Cardiac muscle cell (in vitro differentiated cells and primary cell): ENCODE measurements at regions not wholly inside any gene's neighbourhood (a gene's known extent, or its start where the extent isn't known, plus 50 kb on each side); places are given as distances from the start of the nearest gene placed in this dataset.

Experiments
- DNase-seq, 2 donors: peaks; one replicate each; pipeline versions ENCODE4 v3.0.0 to v3.0.0-alpha.2; 2010 to 2017; ENCODE audit warnings: low read depth in 1 of 2, low spot score in 1 of 2
- H3K27ac ChIP-seq: fragments of 200-600 bp; sonication (generic); 2 replicates; pipeline ENCODE4 v1.5.1; 2016
- H3K27me3 ChIP-seq: fragments of 200-600 bp; sonication (generic); 2 replicates; pipeline ENCODE4 v1.6.0; 2016; ENCODE audit warnings: control low read depth
- H3K36me3 ChIP-seq: fragments of 200-600 bp; sonication (generic); 2 replicates; pipeline ENCODE4 v1.5.1; 2016; ENCODE audit warnings: control low read depth
- H3K4me1 ChIP-seq: fragments of 200-600 bp; sonication (generic); 2 replicates; pipeline ENCODE4 v1.8.1; 2017; ENCODE audit warnings: low read depth, mild to moderate bottlenecking, mixed run types
- H3K4me3 ChIP-seq: fragments of 200-600 bp; sonication (generic); 2 replicates; pipeline ENCODE4 v1.5.1; 2016; ENCODE audit warnings: mild to moderate bottlenecking
- H3K9me3 ChIP-seq: fragments of 200-600 bp; sonication (generic); 2 replicates; pipeline ENCODE4 v1.5.1; 2017; ENCODE audit warnings: low read depth, mild to moderate bottlenecking, control low read depth
- CTCF ChIP-seq: IDR thresholded peaks from 2 replicates; pipeline ENCODE4 v1.5.1; 2012; ENCODE audit warnings: low read depth, mild to moderate bottlenecking, low read length

GRCh38 chr4:130563889-130564418 lies 1468.0 kb downstream of the C4orf33 start:
- TF ChIP-seq CTCF: no peak
- Histone ChIP-seq H3K9me3 (no peaks in the 10 kb centered on the region), H3K27ac (no peak overlapping the region), H3K36me3 (no peaks in the 10 kb centered on the region), H3K27me3 (no peaks in the 10 kb centered on the region), H3K4me1 (no peaks in the 10 kb centered on the region), H3K4me3 (no peak overlapping the region)
- no peak for DNase-seq

GRCh38 chr4:130568746-130569145 lies 1472.8 kb downstream of the C4orf33 start:
- H3K9me3 ChIP-seq: no peaks in the 10 kb centered on the region
- DNase-seq: no peak
- no peak overlapping the region for H3K27ac ChIP-seq
- H3K36me3 ChIP-seq: no peaks in the 10 kb centered on the region
- no peaks in the 10 kb centered on the region for H3K27me3 ChIP-seq
- H3K4me3 ChIP-seq: no peak overlapping the region
- no peaks in the 10 kb centered on the region for H3K4me1 ChIP-seq
- TF ChIP-seq CTCF: no peak

- TF ChIP-seq CTCF: no peak
- no peak for DNase-seq
- Histone ChIP-seq H3K9me3 (no peaks in the 10 kb centered on the region), H3K4me1 (no peaks in the 10 kb centered on the region), H3K27me3 (no peaks in the 10 kb centered on the region), H3K36me3 (no peaks in the 10 kb centered on the region), H3K4me3 (no peak overlapping the region), H3K27ac (no peak overlapping the region)
Measured at GRCh38 chr4:130573742-130574141, 1477.8 kb downstream of the C4orf33 start.

- TF ChIP-seq CTCF: no peak
Measured at GRCh38 chr4:130574215-130574614, 1478.3 kb downstream of the C4orf33 start.

GRCh38 chr4:130576218-130576617 lies 1480.3 kb downstream of the C4orf33 start:
- H3K4me1 ChIP-seq: no peaks in the 10 kb centered on the region
- TF ChIP-seq CTCF: no peak
- H3K9me3 ChIP-seq: no peaks in the 10 kb centered on the region
- H3K27ac ChIP-seq: no peak overlapping the region
- no peak for DNase-seq
- H3K36me3 ChIP-seq: no peaks in the 10 kb centered on the region
- no peaks in the 10 kb centered on the region for H3K27me3 ChIP-seq
- no peak overlapping the region for H3K4me3 ChIP-seq

More at GRCh38 chr4:130574215-130574614, 1478.3 kb downstream of the C4orf33 start:
- Histone ChIP-seq H3K9me3 (no peaks in the 10 kb centered on the region), H3K27ac (no peak overlapping the region), H3K27me3 (no peaks in the 10 kb centered on the region), H3K36me3 (no peaks in the 10 kb centered on the region), H3K4me3 (no peak overlapping the region), H3K4me1 (no peaks in the 10 kb centered on the region)
- DNase-seq: no peak

GRCh38 chr4:130591091-130591490 lies 1495.1 kb downstream of the C4orf33 start:
- Histone ChIP-seq H3K36me3 (no peaks in the 10 kb centered on the region), H3K4me1 (no peaks in the 10 kb centered on the region), H3K27ac (no peak overlapping the region), H3K9me3 (no peaks in the 10 kb centered on the region), H3K4me3 (no peak overlapping the region), H3K27me3 (no peaks in the 10 kb centered on the region)
- no peak for DNase-seq
- TF ChIP-seq CTCF: no peak
